SH-SY5Y (cell line): ENCODE measurements at regions not wholly inside any gene's neighbourhood (a gene's known extent, or its start where the extent isn't known, plus 50 kb on each side); places are given as distances from the start of the nearest gene placed in this dataset.

Source experiments
- GATA2 ChIP-seq: IDR thresholded peaks from 2 replicates; pipeline ENCODE4 v1.6.1; 2011; ENCODE audit warnings: mild to moderate bottlenecking, low read depth, low read length
- GATA3 ChIP-seq: IDR thresholded peaks from 2 replicates; pipeline ENCODE4 v1.6.1; 2011; ENCODE audit warnings: low read depth, mild to moderate bottlenecking, low read length, moderate library complexity

- TF ChIP-seq GATA3 (no peak), GATA2 (no peak)
Measured at GRCh38 chr2:64374686-64375085, 79.3 kb upstream of the LGALSL start.
